ENCODE measurements at regions not wholly inside any gene's neighbourhood (a gene's known extent, or its start where the extent isn't known, plus 50 kb on each side); places are given as distances from the start of the nearest gene placed in this dataset.

GRCh38 chr15:62850791-62851291 is 191.7 kb upstream of the TPM1 start:
- no peak overlapping the region for H3K9ac ChIP-seq (ENCODE audit: low read length)
- no peaks in the 10 kb centered on the region for H3F3A ChIP-seq (ENCODE audit: insufficient read depth, low read length)
- H4K20me1 ChIP-seq (ENCODE audit: insufficient read depth, low read length) = no peaks in the 10 kb centered on the region
- no peaks in the 10 kb centered on the region for H3K27me3 ChIP-seq (replicated peaks; ENCODE audit: insufficient read depth, low read length)
- H3K27ac ChIP-seq (ENCODE audit: low read length) = no peak overlapping the region
- H3K4me3 ChIP-seq (ENCODE audit: low read length) = no peak overlapping the region
- H3K4me1 ChIP-seq (ENCODE audit: low read length) = no peaks in the 10 kb centered on the region
- TF ChIP-seq EZH2 (optimal IDR thresholded peaks at IDR 0.05; ENCODE audit: low read depth, low read length) (no peak), CTCF (IDR thresholded peaks at IDR 0.05; ENCODE audit: low read length) (no peak), EZH2phosphoT487 (IDR thresholded peaks at IDR 0.05; ENCODE audit: low read length) (no peak)
- H2AFZ ChIP-seq (ENCODE audit: low read length) = no peak overlapping the region
- H3K79me2 ChIP-seq (ENCODE audit: low read length) = no peaks in the 10 kb centered on the region
- H3K36me3 ChIP-seq (replicated peaks; ENCODE audit: insufficient read depth, low read length) = no peaks in the 10 kb centered on the region
- H3K9me2 ChIP-seq (replicated peaks; ENCODE audit: insufficient read depth, low read length) = no peaks in the 10 kb centered on the region
- H3K4me2 ChIP-seq (ENCODE audit: low read depth, low read length) = no peak overlapping the region
- no peak for DNase-seq
- H3K9me3 ChIP-seq (replicated peaks; ENCODE audit: insufficient read depth, low read length) = no peaks in the 10 kb centered on the region

- Histone ChIP-seq H3K4me3 (ENCODE audit: low read length) (no peak overlapping the region), H3K9me3 (replicated peaks; ENCODE audit: insufficient read depth, low read length) (no peaks in the 10 kb centered on the region), H3K4me2 (ENCODE audit: low read depth, low read length) (no peak overlapping the region), H3K27me3 (replicated peaks; ENCODE audit: insufficient read depth, low read length) (no peaks in the 10 kb centered on the region), H3K79me2 (ENCODE audit: low read length) (no peaks in the 10 kb centered on the region), H3K9me2 (replicated peaks; ENCODE audit: insufficient read depth, low read length) (no peaks in the 10 kb centered on the region), H2AFZ (ENCODE audit: low read length) (no peak overlapping the region), H3F3A (ENCODE audit: insufficient read depth, low read length) (no peaks in the 10 kb centered on the region), H3K27ac (ENCODE audit: low read length) (no peak overlapping the region), H4K20me1 (ENCODE audit: insufficient read depth, low read length) (no peaks in the 10 kb centered on the region), H3K36me3 (replicated peaks; ENCODE audit: insufficient read depth, low read length) (no peaks in the 10 kb centered on the region), H3K4me1 (ENCODE audit: low read length) (peaks cover 5% of the 10 kb centered on the region; the same call in 1 of the 2 replicates), H3K9ac (ENCODE audit: low read length) (no peak overlapping the region)
- no peak for TF ChIP-seq EZH2phosphoT487 (IDR thresholded peaks at IDR 0.05; ENCODE audit: low read length)
- TF ChIP-seq EZH2 (optimal IDR thresholded peaks at IDR 0.05; ENCODE audit: low read depth, low read length) = no peak
- no peak for TF ChIP-seq CTCF (IDR thresholded peaks at IDR 0.05; ENCODE audit: low read length)
- no peak for DNase-seq
Measured at GRCh38 chr15:62853114-62853840, 189.3 kb upstream of the TPM1 start.

- H3K4me2 ChIP-seq (ENCODE audit: low read depth, low read length) = no peak overlapping the region
- H3K79me2 ChIP-seq (ENCODE audit: low read length) = no peaks in the 10 kb centered on the region
- H3K27me3 ChIP-seq (replicated peaks; ENCODE audit: insufficient read depth, low read length) = no peaks in the 10 kb centered on the region
- H3K27ac ChIP-seq (ENCODE audit: low read length) = no peak overlapping the region
- no peaks in the 10 kb centered on the region for H4K20me1 ChIP-seq (ENCODE audit: insufficient read depth, low read length)
- DNase-seq = no peak
- H3K4me1 ChIP-seq (ENCODE audit: low read length) = peaks cover 5% of the 10 kb centered on the region; the same call in 1 of the 2 replicates
- H3K9ac ChIP-seq (ENCODE audit: low read length) = no peak overlapping the region
- H3K4me3 ChIP-seq (ENCODE audit: low read length) = no peak overlapping the region
- H2AFZ ChIP-seq (ENCODE audit: low read length) = no peak overlapping the region
- no peaks in the 10 kb centered on the region for H3F3A ChIP-seq (ENCODE audit: insufficient read depth, low read length)
- no peaks in the 10 kb centered on the region for H3K9me2 ChIP-seq (replicated peaks; ENCODE audit: insufficient read depth, low read length)
- TF ChIP-seq EZH2 (optimal IDR thresholded peaks at IDR 0.05; ENCODE audit: low read depth, low read length) (no peak), EZH2phosphoT487 (IDR thresholded peaks at IDR 0.05; ENCODE audit: low read length) (no peak), CTCF (IDR thresholded peaks at IDR 0.05; ENCODE audit: low read length) (no peak)
- no peaks in the 10 kb centered on the region for H3K9me3 ChIP-seq (replicated peaks; ENCODE audit: insufficient read depth, low read length)
- H3K36me3 ChIP-seq (replicated peaks; ENCODE audit: insufficient read depth, low read length) = no peaks in the 10 kb centered on the region
Measured at GRCh38 chr15:62853841-62854225, 188.7 kb upstream of the TPM1 start.

Measured in MM.1S (cell line).